ENCODE measurements at regions not wholly inside any gene's neighbourhood (a gene's known extent, or its start where the extent isn't known, plus 50 kb on each side); places are given as distances from the start of the nearest gene placed in this dataset.

GRCh38 chr3:109210501-109210900 is 74.0 kb downstream of the C3orf85 start:
- Histone ChIP-seq H3K4me1 (no peaks in the 10 kb centered on the region), H3K36me3 (no peaks in the 10 kb centered on the region), H3K27me3 (no peaks in the 10 kb centered on the region), H3K9me3 (replicated peaks) (no peaks in the 10 kb centered on the region), H3K4me3 (no peak overlapping the region), H3K27ac (no peak overlapping the region)
- no peak for DNase-seq

GRCh38 chr3:109211941-109212340 is 75.4 kb downstream of the C3orf85 start:
- Histone ChIP-seq H3K9me3 (replicated peaks) (no peaks in the 10 kb centered on the region), H3K4me3 (no peak overlapping the region), H3K36me3 (no peaks in the 10 kb centered on the region), H3K27me3 (no peaks in the 10 kb centered on the region), H3K4me1 (no peaks in the 10 kb centered on the region), H3K27ac (no peak overlapping the region)
- no peak for DNase-seq

DNA sequence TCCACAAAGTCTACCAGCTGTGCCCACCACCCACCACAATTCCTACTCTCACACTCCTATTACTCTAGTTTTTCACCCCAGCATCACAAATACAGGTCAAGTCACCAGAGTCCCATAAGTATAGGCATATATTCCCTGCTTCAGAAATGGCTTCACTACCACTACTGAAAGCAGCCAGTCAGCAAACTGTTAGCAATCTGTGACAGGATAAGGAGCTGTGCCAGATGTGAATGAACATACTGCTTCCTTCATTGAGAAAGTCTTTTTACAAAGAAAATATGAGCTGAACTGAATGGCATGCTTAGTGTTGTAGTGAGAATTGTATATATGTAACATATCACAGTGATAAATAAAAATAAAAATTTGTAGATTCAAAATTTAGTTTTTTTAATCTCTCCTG is 76.8 kb downstream of the C3orf85 start:
- DNase-seq = no peak
- Histone ChIP-seq H3K9me3 (replicated peaks) (no peaks in the 10 kb centered on the region), H3K27me3 (no peaks in the 10 kb centered on the region), H3K27ac (no peak overlapping the region), H3K4me1 (no peaks in the 10 kb centered on the region), H3K36me3 (no peaks in the 10 kb centered on the region), H3K4me3 (no peak overlapping the region)

DNA sequence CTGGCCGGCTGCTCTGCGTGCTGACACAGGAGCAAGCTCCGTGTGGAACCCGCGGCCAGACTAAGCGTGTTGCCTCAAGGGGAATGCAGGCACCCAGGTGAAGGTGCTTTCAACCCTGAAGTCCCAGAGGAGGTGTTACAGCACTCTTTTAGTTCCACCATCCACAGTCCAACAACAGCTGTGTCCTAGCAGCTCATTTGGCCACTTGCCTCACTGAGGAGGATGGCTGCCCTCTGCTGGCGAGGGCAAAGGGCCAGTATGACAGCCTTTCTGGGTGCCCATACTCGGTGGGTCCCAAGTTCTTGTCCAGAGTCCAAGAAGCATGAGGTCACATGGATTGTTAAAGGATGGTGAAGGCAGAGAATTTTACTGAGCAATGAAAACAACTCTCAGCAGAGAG is 87.8 kb downstream of the C3orf85 start:
- H3K4me3 ChIP-seq = no peak overlapping the region
- H3K27ac ChIP-seq = no peak overlapping the region
- H3K4me1 ChIP-seq = no peaks in the 10 kb centered on the region
- peak; percentile 12 to 34 for DNase-seq
- H3K27me3 ChIP-seq = peaks cover 3% of the 10 kb centered on the region; the same call in 1 of the 2 replicates
- H3K36me3 ChIP-seq = no peaks in the 10 kb centered on the region
- H3K9me3 ChIP-seq (replicated peaks) = no peaks in the 10 kb centered on the region

DNA sequence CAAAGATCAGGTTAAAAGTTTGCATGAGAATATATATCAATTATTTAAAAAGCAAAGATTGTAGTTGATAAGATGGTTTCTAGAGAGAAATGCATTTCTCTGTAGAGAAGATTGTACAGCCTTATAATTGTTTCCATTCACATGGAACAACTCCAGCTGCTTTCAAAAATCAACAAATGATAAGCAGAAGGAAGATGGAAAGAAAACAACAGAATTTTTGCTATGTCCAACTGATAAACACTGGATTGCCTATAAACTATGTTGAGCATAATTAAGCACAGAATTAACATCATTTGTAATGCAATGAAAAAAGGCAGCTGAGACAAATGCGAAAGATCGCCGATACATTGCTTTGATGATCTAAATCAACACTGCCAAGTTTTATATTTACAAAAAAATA is 89.0 kb downstream of the C3orf85 start:
- peaks cover 3% of the 10 kb centered on the region; the same call in 1 of the 2 replicates for H3K27me3 ChIP-seq
- no peaks in the 10 kb centered on the region for H3K9me3 ChIP-seq (replicated peaks)
- H3K4me1 ChIP-seq = no peaks in the 10 kb centered on the region
- H3K27ac ChIP-seq = no peak overlapping the region
- DNase-seq = no peak
- no peaks in the 10 kb centered on the region for H3K36me3 ChIP-seq
- H3K4me3 ChIP-seq = no peak overlapping the region

- DNase-seq = no peak
- H3K27me3 ChIP-seq = peaks cover 3% of the 10 kb centered on the region; the same call in 1 of the 2 replicates
- no peak overlapping the region for H3K27ac ChIP-seq
- H3K4me3 ChIP-seq = no peak overlapping the region
- no peaks in the 10 kb centered on the region for H3K4me1 ChIP-seq
- no peaks in the 10 kb centered on the region for H3K9me3 ChIP-seq (replicated peaks)
- no peaks in the 10 kb centered on the region for H3K36me3 ChIP-seq
Observed at GRCh38 chr3:109228391-109229080, 87.8 kb downstream of the DPPA2 start.

GRCh38 chr3:109229174-109229847 is 87.0 kb downstream of the DPPA2 start:
- no peak for DNase-seq
- Histone ChIP-seq H3K4me1 (no peaks in the 10 kb centered on the region), H3K27me3 (peaks cover 3% of the 10 kb centered on the region; the same call in 1 of the 2 replicates), H3K4me3 (no peak overlapping the region), H3K27ac (no peak overlapping the region), H3K9me3 (replicated peaks) (no peaks in the 10 kb centered on the region), H3K36me3 (no peaks in the 10 kb centered on the region)

DNA sequence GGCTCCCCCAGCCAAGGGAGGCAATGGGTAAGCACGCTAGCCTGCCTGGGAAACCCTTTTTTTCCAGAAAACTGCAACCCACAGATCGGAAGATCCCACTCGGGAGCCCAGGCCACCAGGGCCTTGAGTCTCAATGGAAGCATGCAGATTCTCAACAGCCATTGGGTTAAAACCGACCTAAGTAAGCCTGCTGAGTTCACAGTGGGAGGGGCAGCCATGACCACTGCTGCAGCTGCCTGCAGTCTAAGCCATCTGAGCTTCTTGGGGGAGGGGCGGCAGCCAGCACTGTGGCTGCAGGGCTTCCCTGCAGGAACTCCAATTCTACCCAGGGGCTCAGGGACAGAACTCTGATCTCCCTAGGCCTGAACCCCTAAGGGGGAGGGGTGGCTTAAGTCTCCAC is 82.0 kb downstream of the DPPA2 start:
- peak in 1 of 2 experiments; percentile 16 for DNase-seq
- no peak overlapping the region for H3K4me3 ChIP-seq
- H3K4me1 ChIP-seq = no peaks in the 10 kb centered on the region
- no peaks in the 10 kb centered on the region for H3K9me3 ChIP-seq (replicated peaks)
- no peaks in the 10 kb centered on the region for H3K36me3 ChIP-seq
- H3K27ac ChIP-seq = no peak overlapping the region
- no peaks in the 10 kb centered on the region for H3K27me3 ChIP-seq

DNA sequence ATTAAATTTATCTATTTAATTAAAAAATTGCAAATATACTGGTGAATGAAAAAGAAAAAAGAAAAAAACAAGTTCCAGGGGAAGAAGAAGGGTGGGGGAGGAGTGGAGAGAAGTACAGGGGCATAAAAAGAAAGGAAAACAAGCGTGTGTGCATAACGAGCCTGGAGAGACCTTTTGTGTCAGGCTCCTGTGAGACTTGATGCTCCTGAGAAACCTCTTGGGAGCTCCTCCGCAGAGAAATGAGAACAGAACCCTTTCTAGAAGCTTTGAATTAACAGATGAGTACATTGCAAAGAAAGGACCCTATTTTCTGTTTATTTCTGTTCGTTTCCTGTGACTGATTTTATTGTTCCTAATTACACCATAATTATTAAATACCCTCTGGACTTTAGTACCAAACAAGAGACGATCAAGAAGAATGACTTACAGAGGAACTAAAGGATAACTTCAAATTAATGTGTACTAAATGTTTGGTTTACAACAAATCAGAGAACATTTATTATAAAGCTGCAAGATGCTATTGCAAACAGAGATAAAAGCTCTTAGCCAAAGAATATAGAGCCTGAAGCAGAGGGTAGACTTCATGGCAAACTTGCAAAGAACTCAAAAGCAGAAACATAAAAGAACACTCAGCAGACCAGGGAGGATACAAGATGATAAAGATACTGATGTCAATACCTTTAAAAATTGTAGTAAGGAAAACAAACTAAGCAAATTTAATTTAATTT is 74.7 kb downstream of the DPPA2 start:
- no peak for DNase-seq
- no peak overlapping the region for H3K27ac ChIP-seq
- H3K9me3 ChIP-seq (replicated peaks) = no peaks in the 10 kb centered on the region
- no peak overlapping the region for H3K4me3 ChIP-seq
- no peaks in the 10 kb centered on the region for H3K36me3 ChIP-seq
- no peaks in the 10 kb centered on the region for H3K27me3 ChIP-seq
- no peaks in the 10 kb centered on the region for H3K4me1 ChIP-seq

- no peaks in the 10 kb centered on the region for H3K4me1 ChIP-seq
- no peak overlapping the region for H3K27ac ChIP-seq
- H3K4me3 ChIP-seq = no peak overlapping the region
- H3K9me3 ChIP-seq (replicated peaks) = no peaks in the 10 kb centered on the region
- H3K27me3 ChIP-seq = no peaks in the 10 kb centered on the region
- no peaks in the 10 kb centered on the region for H3K36me3 ChIP-seq
- DNase-seq = no peak
Observed at GRCh38 chr3:109242187-109242523, 74.2 kb downstream of the DPPA2 start.
